Kidney (tissue), 13 donors: ENCODE measurements at regions not wholly inside any gene's neighbourhood (a gene's known extent, or its start where the extent isn't known, plus 50 kb on each side); places are given as distances from the start of the nearest gene placed in this dataset.

Source experiments
- DNase-seq, 5 donors: peaks; one replicate each; pipeline ENCODE4 v3.0.0-alpha.2; 2013 to 2020
- FAIRE-seq: peaks from 2 replicates; lab custom pipeline; 2012; peaks lifted over from hg19 to GRCh38; lab: Jason Lieb, UNC
- H3K27ac ChIP-seq, 2 donors: one replicate each; pipeline ENCODE4 v1.7.0; 2013; ENCODE audit warnings: low read depth in 2 of 2, low read length in 2 of 2, inconsistent platforms in 1 of 2
- H3K27me3 ChIP-seq: one replicate; pipeline ENCODE4 v1.7.1; 2013; ENCODE audit warnings: low read length, inconsistent platforms; ENCODE audit not compliant: control insufficient read depth, insufficient read depth
- H3K36me3 ChIP-seq, 3 donors: one replicate each; pipeline versions ENCODE4 v1.7.0 to v1.7.1; 2013; ENCODE audit warnings: low read length in 3 of 3, control low read depth in 1 of 3, inconsistent platforms in 1 of 3; ENCODE audit not compliant: insufficient read depth in 3 of 3, control insufficient read depth in 2 of 3
- H3K4me1 ChIP-seq, 3 donors: one replicate each; pipeline versions ENCODE4 v1.7.0 to v1.7.1; 2013; ENCODE audit warnings: low read length in 3 of 3, inconsistent platforms in 1 of 3, low read depth in 1 of 3; ENCODE audit not compliant: control insufficient read depth in 2 of 3, insufficient read depth in 2 of 3
- H3K4me3 ChIP-seq, 3 donors: one replicate each; pipeline versions ENCODE4 v1.7.0 to v1.8.1; 2013; ENCODE audit warnings: low read length in 3 of 3, control low read depth in 1 of 3, inconsistent platforms in 1 of 3
- H3K9ac ChIP-seq, 3 donors: one replicate each; pipeline versions ENCODE4 v1.7.0 to v1.7.1; 2013; ENCODE audit warnings: low read length in 3 of 3, control low read depth in 1 of 3, inconsistent platforms in 1 of 3
- H3K9me3 ChIP-seq, 3 donors: one replicate each; pipeline versions ENCODE4 v1.7.0 to v1.7.1; 2013; ENCODE audit warnings: low read length in 3 of 3, control low read depth in 1 of 3, inconsistent platforms in 1 of 3; ENCODE audit not compliant: control insufficient read depth in 2 of 3, insufficient read depth in 1 of 3
- CTCF ChIP-seq: IDR thresholded peaks from 3 replicates; pipeline ENCODE4 v1.5.1; 2012; ENCODE audit warnings: mild to moderate bottlenecking, moderate library complexity, borderline replicate concordance; ENCODE audit not compliant: insufficient read depth; ENCODE audit errors: extremely low read depth
- intact Hi-C: fragments of 100-400 bp; cut with DNase I; formaldehyde crosslinking; loops from one replicate; pipeline ENCODE4 v1.11.1; 2022
- donor health status: control.
- donor health status: control.
- donor health status: control.
- donor health status: control.
- donor health status: control.
- donor health status: DM: yes; HTN: yes; CAD: no.
- donor health status: Normal renal cell carcinoma (clear cell type).

GRCh38 chr6:126963077-126963809 lies 155.2 kb upstream of the RSPO3 start:
- Histone ChIP-seq H3K27ac (no peak overlapping the region), H3K27me3 (no peaks in the 10 kb centered on the region), H3K4me3 (no peak overlapping the region), H3K9me3 (no peaks in the 10 kb centered on the region), H3K4me1 (no peaks in the 10 kb centered on the region), H3K9ac (no peak overlapping the region), H3K36me3 (no peaks in the 10 kb centered on the region)
- TF ChIP-seq CTCF = no peak
- peak in 2 of 5 donors; percentile 37 to 51 for DNase-seq
- FAIRE-seq = no peak
- intact Hi-C loops = no loop called here

GRCh38 chr6:126967296-126968005 lies 151.0 kb upstream of the RSPO3 start:
- no peak for TF ChIP-seq CTCF
- Histone ChIP-seq H3K4me1 (no peaks in the 10 kb centered on the region), H3K36me3 (no peaks in the 10 kb centered on the region), H3K27ac (no peak overlapping the region), H3K27me3 (no peaks in the 10 kb centered on the region), H3K4me3 (no peak overlapping the region), H3K9ac (no peak overlapping the region), H3K9me3 (no peaks in the 10 kb centered on the region)
- DNase-seq = peak in 2 of 5 donors; percentile 10
- FAIRE-seq = no peak
- intact Hi-C loops = no loop called here

- DNase-seq (peak in 2 of 5 donors; percentile 28 to 42), FAIRE-seq (no peak)
- no peak for TF ChIP-seq CTCF
- intact Hi-C loops = no loop called here
- Histone ChIP-seq H3K4me1 (no peaks in the 10 kb centered on the region), H3K9ac (no peak overlapping the region), H3K27ac (no peak overlapping the region), H3K36me3 (no peaks in the 10 kb centered on the region), H3K27me3 (no peaks in the 10 kb centered on the region), H3K9me3 (peaks cover 0 to 2% (median 0%) of the 10 kb centered on the region in 3 donors), H3K4me3 (no peak overlapping the region)
Observed at GRCh38 chr6:126976253-126976797, 142.1 kb upstream of the RSPO3 start.
